Coronary artery (tissue), 2 donors: ENCODE measurements at regions not wholly inside any gene's neighbourhood (a gene's known extent, or its start where the extent isn't known, plus 50 kb on each side); places are given as distances from the start of the nearest gene placed in this dataset.
"Not testable (repeated sequence)": the region's sequence is repeated elsewhere in the genome, so short reads cannot be mapped to it uniquely, and the experiment has no call there.

ENCODE experiments used
- DNase-seq: peaks from one replicate; pipeline ENCODE4 v3.0.0-alpha.2; 2017; ENCODE audit warnings: low spot score
- H3K27ac ChIP-seq, 2 donors: fragments of 200-600 bp; sonication (generic); one replicate each; pipeline ENCODE4 v1.5.1; 2016 to 2019
- H3K4me3 ChIP-seq: fragments of 200-600 bp; sonication (generic); 2 replicates; pipeline ENCODE4 v1.5.1; 2016; ENCODE audit warnings: mild to moderate bottlenecking, moderate library complexity
- TF ChIP-seq, protein P1 (sequence below): fragments of 200-600 bp; sonication (generic); IDR thresholded peaks from one replicate; pipeline ENCODE4 v1.5.1; 2019; ENCODE audit warnings: antibody characterized with exemption

- Histone ChIP-seq H3K4me3 (no peak overlapping the region), H3K27ac (no peak overlapping the region)
- no peak for DNase-seq
- TF ChIP-seq, protein P1, sequence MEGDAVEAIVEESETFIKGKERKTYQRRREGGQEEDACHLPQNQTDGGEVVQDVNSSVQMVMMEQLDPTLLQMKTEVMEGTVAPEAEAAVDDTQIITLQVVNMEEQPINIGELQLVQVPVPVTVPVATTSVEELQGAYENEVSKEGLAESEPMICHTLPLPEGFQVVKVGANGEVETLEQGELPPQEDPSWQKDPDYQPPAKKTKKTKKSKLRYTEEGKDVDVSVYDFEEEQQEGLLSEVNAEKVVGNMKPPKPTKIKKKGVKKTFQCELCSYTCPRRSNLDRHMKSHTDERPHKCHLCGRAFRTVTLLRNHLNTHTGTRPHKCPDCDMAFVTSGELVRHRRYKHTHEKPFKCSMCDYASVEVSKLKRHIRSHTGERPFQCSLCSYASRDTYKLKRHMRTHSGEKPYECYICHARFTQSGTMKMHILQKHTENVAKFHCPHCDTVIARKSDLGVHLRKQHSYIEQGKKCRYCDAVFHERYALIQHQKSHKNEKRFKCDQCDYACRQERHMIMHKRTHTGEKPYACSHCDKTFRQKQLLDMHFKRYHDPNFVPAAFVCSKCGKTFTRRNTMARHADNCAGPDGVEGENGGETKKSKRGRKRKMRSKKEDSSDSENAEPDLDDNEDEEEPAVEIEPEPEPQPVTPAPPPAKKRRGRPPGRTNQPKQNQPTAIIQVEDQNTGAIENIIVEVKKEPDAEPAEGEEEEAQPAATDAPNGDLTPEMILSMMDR = no peak
Measured at GRCh38 chr3:14031271-14031670, 93.4 kb downstream of the CHCHD4 start.

DNA sequence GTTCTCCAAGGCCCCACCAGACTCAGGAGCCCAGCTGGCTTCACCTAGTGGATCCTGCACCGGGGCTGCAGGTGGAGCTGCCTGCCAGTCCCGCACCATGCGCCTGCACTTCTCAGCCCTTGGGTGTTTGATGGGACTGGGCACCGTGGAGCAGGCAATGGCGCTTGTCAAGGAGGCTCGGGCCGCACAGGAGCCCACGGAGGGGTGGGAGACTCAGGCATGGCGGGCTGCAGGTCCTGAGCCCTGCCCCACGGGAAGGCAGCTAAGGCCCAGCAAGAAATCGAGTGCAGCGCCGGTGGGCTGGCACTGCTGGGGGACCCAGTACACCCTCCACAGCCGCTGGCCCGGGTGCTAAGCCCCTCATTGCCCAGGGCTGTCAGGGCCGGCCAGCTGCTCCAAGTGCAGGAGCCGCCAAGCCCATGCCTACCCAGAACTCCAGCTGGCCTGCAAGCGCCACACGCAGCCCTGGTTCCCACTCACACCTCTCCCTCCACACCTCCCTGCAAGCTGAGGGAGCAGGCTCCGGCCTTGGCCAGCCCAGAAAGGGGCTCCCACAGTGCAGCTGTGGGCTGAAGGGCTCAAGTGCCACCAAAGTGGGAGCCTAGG lies 95.2 kb downstream of the CHCHD4 start:
- not testable (repeated sequence) for DNase-seq, H3K4me3 ChIP-seq, H3K27ac ChIP-seq

- DNase-seq, H3K4me3 ChIP-seq, H3K27ac ChIP-seq: not testable (repeated sequence)
Measured at GRCh38 chr3:14028122-14028521, 96.5 kb downstream of the CHCHD4 start.

DNA sequence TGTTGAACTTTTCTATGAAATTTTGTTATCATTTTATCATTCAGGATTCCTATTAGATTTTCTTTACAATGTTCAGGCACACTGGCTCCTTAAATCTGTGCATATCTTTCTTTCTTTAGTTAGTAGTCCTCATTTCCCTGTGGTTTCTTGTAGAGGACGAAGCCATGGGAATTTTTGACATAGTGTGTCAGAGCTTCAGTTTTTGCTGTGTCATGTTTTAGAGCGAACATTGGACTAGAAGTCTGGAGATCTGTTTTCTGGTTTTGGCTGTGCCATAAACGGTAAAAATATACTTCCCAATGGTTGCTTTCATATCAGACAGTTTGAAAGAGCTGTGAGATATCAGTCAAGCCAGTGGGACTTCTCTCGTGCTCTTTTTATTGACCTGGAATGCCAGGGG lies 105.2 kb downstream of the CHCHD4 start:
- DNase-seq = no peak
- no peak overlapping the region for H3K4me3 ChIP-seq
- no peak overlapping the region for H3K27ac ChIP-seq
- TF ChIP-seq, protein P1 = no peak

- TF ChIP-seq, protein P1 = no peak
- Histone ChIP-seq H3K27ac (no peak overlapping the region), H3K4me3 (no peak overlapping the region)
- no peak for DNase-seq
Measured at GRCh38 chr3:14016900-14017475, 107.7 kb downstream of the CHCHD4 start.

- Histone ChIP-seq H3K27ac (no peak overlapping the region), H3K4me3 (no peak overlapping the region)
- TF ChIP-seq, protein P1 = no peak
- no peak for DNase-seq
Measured at GRCh38 chr3:14007006-14007405, 117.7 kb downstream of the CHCHD4 start.

DNA sequence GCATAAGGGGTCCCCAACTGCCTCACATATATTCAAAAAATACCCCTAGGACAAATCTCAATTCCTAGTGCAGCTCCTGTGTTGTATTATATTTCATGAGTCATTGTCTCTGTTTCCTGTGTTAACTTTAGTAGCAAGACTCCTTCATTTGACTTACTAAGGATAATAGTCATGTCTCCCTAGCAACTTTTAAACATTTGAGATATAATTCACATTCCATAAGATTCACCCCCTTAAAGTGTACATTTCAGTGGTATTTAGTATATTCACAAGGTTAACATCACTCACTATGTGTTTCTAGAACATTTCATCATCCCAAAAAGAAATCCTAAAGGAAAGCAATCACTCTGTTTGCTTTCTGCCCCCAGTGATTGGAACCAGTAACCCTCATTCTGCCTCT lies 121.3 kb upstream of the WNT7A start:
- TF ChIP-seq, protein P1 = no peak
- Histone ChIP-seq H3K27ac (no peak overlapping the region), H3K4me3 (no peak overlapping the region)
- no peak for DNase-seq

GRCh38 chr3:14000556-14000955 lies 120.7 kb upstream of the WNT7A start:
- TF ChIP-seq, protein P1 = no peak
- Histone ChIP-seq H3K4me3 (no peak overlapping the region), H3K27ac (no peak overlapping the region)

More at GRCh38 chr3:14000556-14000955, 120.7 kb upstream of the WNT7A start:
- DNase-seq = no peak
